ENCODE measurements at regions not wholly inside any gene's neighbourhood (a gene's known extent, or its start where the extent isn't known, plus 50 kb on each side); places are given as distances from the start of the nearest gene placed in this dataset.

DNA sequence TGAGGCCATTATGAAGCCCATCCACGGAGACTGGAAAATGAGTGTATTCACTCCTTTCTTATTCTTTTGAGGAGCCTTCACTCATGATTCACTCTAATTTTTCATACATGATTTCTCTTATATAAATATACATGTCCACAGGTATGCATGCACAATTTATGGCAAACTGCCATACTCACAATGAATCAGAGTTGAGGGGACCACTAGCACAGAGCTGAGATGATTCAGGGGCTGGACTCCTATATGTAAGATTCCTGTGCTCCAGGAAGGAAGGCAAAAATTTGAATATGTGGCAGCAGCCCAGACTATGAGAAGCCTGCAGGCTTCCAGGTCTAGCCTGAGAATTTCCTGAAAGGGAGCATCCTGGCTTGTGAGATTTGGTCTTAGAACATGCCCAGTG, 484.6 kb downstream of the PRELID2 start:
- no peak for TF ChIP-seq SIN3A (IDR thresholded peaks at IDR 0.05; ENCODE audit: borderline replicate concordance, insufficient read depth, low read length)
- no peak for TF ChIP-seq TAF1 (IDR thresholded peaks at IDR 0.05; ENCODE audit: borderline replicate concordance, insufficient read depth, low read length)
- TF ChIP-seq POLR2AphosphoS5 (IDR thresholded peaks at IDR 0.05; ENCODE audit: low read depth, low read length): no peak
- TF ChIP-seq, protein P1, sequence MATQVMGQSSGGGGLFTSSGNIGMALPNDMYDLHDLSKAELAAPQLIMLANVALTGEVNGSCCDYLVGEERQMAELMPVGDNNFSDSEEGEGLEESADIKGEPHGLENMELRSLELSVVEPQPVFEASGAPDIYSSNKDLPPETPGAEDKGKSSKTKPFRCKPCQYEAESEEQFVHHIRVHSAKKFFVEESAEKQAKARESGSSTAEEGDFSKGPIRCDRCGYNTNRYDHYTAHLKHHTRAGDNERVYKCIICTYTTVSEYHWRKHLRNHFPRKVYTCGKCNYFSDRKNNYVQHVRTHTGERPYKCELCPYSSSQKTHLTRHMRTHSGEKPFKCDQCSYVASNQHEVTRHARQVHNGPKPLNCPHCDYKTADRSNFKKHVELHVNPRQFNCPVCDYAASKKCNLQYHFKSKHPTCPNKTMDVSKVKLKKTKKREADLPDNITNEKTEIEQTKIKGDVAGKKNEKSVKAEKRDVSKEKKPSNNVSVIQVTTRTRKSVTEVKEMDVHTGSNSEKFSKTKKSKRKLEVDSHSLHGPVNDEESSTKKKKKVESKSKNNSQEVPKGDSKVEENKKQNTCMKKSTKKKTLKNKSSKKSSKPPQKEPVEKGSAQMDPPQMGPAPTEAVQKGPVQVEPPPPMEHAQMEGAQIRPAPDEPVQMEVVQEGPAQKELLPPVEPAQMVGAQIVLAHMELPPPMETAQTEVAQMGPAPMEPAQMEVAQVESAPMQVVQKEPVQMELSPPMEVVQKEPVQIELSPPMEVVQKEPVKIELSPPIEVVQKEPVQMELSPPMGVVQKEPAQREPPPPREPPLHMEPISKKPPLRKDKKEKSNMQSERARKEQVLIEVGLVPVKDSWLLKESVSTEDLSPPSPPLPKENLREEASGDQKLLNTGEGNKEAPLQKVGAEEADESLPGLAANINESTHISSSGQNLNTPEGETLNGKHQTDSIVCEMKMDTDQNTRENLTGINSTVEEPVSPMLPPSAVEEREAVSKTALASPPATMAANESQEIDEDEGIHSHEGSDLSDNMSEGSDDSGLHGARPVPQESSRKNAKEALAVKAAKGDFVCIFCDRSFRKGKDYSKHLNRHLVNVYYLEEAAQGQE (IDR thresholded peaks at IDR 0.05; ENCODE audit: insufficient read depth in 1 of 2, low read depth in 2 of 2, low read length in 2 of 2): no peak
- no peak for TF ChIP-seq FOXP2 (optimal IDR thresholded peaks at IDR 0.05; ENCODE audit: borderline replicate concordance, extremely low read depth, extremely low read length, insufficient read depth)
